Esophagus squamous epithelium (tissue), 5 donors: ENCODE measurements at regions not wholly inside any gene's neighbourhood (a gene's known extent, or its start where the extent isn't known, plus 50 kb on each side); places are given as distances from the start of the nearest gene placed in this dataset.
"Not testable (repeated sequence)": the region's sequence is repeated elsewhere in the genome, so short reads cannot be mapped to it uniquely, and the experiment has no call there.

ENCODE experiments used
- DNase-seq: peaks from one replicate; lab custom pipeline; 2025; lab: John Stamatoyannopoulos, UW
- H3K27ac ChIP-seq, 4 donors: fragments of 200-600 bp; sonication (generic); one replicate each; pipeline ENCODE4 v1.5.1; 2016 to 2019; ENCODE audit warnings: mild to moderate bottlenecking in 1 of 4
- H3K27me3 ChIP-seq, 4 donors: fragments of 200-600 bp; sonication (generic); 1 replicate in 3 of 4; 2 replicates in 1 of 4; pipeline versions ENCODE4 v1.5.1 to v1.6.0; 2017 to 2021; ENCODE audit warnings: antibody characterized with exemption in 1 of 4
- H3K36me3 ChIP-seq, 3 donors: fragments of 200-600 bp; sonication (generic); one replicate each; pipeline ENCODE4 v1.5.1; 2016 to 2019
- H3K4me1 ChIP-seq, 3 donors: fragments of 200-600 bp; sonication (generic); one replicate each; pipeline ENCODE4 v1.5.1; 2017 to 2019
- H3K4me3 ChIP-seq, 4 donors: fragments of 200-600 bp; sonication (generic); 1 replicate in 3 of 4; 2 replicates in 1 of 4; pipeline ENCODE4 v1.5.1; 2016 to 2019; ENCODE audit warnings: mild to moderate bottlenecking in 2 of 4, moderate library complexity in 1 of 4
- H3K9me3 ChIP-seq, 3 donors: fragments of 200-600 bp; sonication (generic); one replicate each; pipeline ENCODE4 v1.5.1; 2016 to 2019
- CTCF ChIP-seq, 6 experiments: fragments of 450-650 bp in 4 of 6; fragments of 200-600 bp in 2 of 6; sonication (generic) in 2 of 6; IDR thresholded peaks; one replicate each; pipeline ENCODE4 v1.5.1; 2016 to 2019; ENCODE audit warnings: antibody characterized with exemption in 6 of 6, mild to moderate bottlenecking in 4 of 6, moderate library complexity in 4 of 6
- POLR2A ChIP-seq, 4 donors: fragments of 450-650 bp; IDR thresholded peaks; one replicate each; pipeline ENCODE4 v1.6.1; 2017; ENCODE audit warnings: antibody characterized with exemption in 4 of 4, mild to moderate bottlenecking in 4 of 4, moderate library complexity in 3 of 4
- WGBS, 2 donors: methylation state at CpG; one replicate each; pipeline ENCODE4 v1.1.5; 2018; 5-methylcytosine and 5-hydroxymethylcytosine counted together
- intact Hi-C: fragments of 100-400 bp; cut with DNase I; formaldehyde crosslinking; loops from one replicate; pipeline ENCODE4 v1.15.0; 2022
- donor health status: DM: yes; HTN: yes; CAD: no.

GRCh38 chr17:72470734-72471133, 349.9 kb downstream of the SOX9 start:
- TF ChIP-seq POLR2A (IDR thresholded peaks at IDR 0.05) (no peak), CTCF (IDR thresholded peaks at IDR 0.05) (no peak)
- H3K4me1 ChIP-seq, result peaks cover 6 to 53% (median 10%) of the 10 kb centered on the region in 3 donors

GRCh38 chr17:72471296-72471695, 350.5 kb downstream of the SOX9 start:
- H3K36me3 ChIP-seq, result no peaks in the 10 kb centered on the region
- no peaks in the 10 kb centered on the region for H3K27me3 ChIP-seq
- H3K4me1 ChIP-seq, result peaks cover 10 to 53% (median 12%) of the 10 kb centered on the region in 3 donors
- WGBS, 2 donors, result 92 to 96% methylated on average over 3 of the region's 3 CpGs
- TF ChIP-seq CTCF (IDR thresholded peaks at IDR 0.05) (no peak), POLR2A (IDR thresholded peaks at IDR 0.05) (no peak)
- no peak overlapping the region for H3K27ac ChIP-seq
- H3K9me3 ChIP-seq, result no peaks in the 10 kb centered on the region
- intact Hi-C loops, result no loop called here
- DNase-seq, result no peak
- H3K4me3 ChIP-seq, result no peak overlapping the region

More at GRCh38 chr17:72470734-72471133, 349.9 kb downstream of the SOX9 start:
- no peak for DNase-seq
- intact Hi-C loops, result no loop called here
- Histone ChIP-seq H3K4me3 (no peak overlapping the region), H3K9me3 (no peaks in the 10 kb centered on the region), H3K27me3 (no peaks in the 10 kb centered on the region), H3K36me3 (no peaks in the 10 kb centered on the region), H3K27ac (no peak overlapping the region)
- 94 to 100% methylated on average over 2 of the region's 2 CpGs for WGBS, 2 donors

- no peak for TF ChIP-seq CTCF (IDR thresholded peaks at IDR 0.05)
- TF ChIP-seq POLR2A (IDR thresholded peaks at IDR 0.05), result no peak
- H3K9me3 ChIP-seq, result no peaks in the 10 kb centered on the region
- H3K27me3 ChIP-seq, result no peaks in the 10 kb centered on the region
- H3K36me3 ChIP-seq, result no peaks in the 10 kb centered on the region
- DNase-seq, result no peak
- H3K27ac ChIP-seq, result no peak overlapping the region
- 82 to 87% methylated on average over 3 of the region's 3 CpGs for WGBS, 2 donors
- intact Hi-C loops, result no loop called here
- H3K4me3 ChIP-seq, result no peak overlapping the region
- peaks cover 14 to 53% (median 15%) of the 10 kb centered on the region in 3 donors for H3K4me1 ChIP-seq
Measured at GRCh38 chr17:72472106-72472505, 351.3 kb downstream of the SOX9 start.

GRCh38 chr17:72472853-72473390, 352.1 kb downstream of the SOX9 start:
- H3K4me3 ChIP-seq, H3K27ac ChIP-seq, H3K36me3 ChIP-seq, DNase-seq, intact Hi-C loops, H3K27me3 ChIP-seq, H3K9me3 ChIP-seq: not testable (repeated sequence)
- WGBS, 2 donors, result 62 to 70% methylated on average over 4 of the region's 4 CpGs
- peaks cover 15 to 53% (median 19%) of the 10 kb centered on the region in 3 donors for H3K4me1 ChIP-seq

GRCh38 chr17:72474243-72474642, 353.4 kb downstream of the SOX9 start:
- H3K27me3 ChIP-seq, result peaks cover 0 to under 1% (median 0%) of the 10 kb centered on the region in 4 donors
- peaks cover 12 to 51% (median 20%) of the 10 kb centered on the region in 3 donors for H3K4me1 ChIP-seq
- no peak for TF ChIP-seq POLR2A (IDR thresholded peaks at IDR 0.05)
- TF ChIP-seq CTCF (IDR thresholded peaks at IDR 0.05), result no peak
- H3K4me3 ChIP-seq, result no peak overlapping the region
- peak overlapping the region in 1 of 4 donors; percentile 78 for H3K27ac ChIP-seq
- H3K36me3 ChIP-seq, result no peaks in the 10 kb centered on the region
- WGBS, 2 donors, result 92 to 95% methylated on average over 2 of the region's 2 CpGs
- intact Hi-C loops, result no loop called here
- H3K9me3 ChIP-seq, result no peaks in the 10 kb centered on the region
- DNase-seq, result no peak
